ENCODE measurements at regions not wholly inside any gene's neighbourhood (a gene's known extent, or its start where the extent isn't known, plus 50 kb on each side); places are given as distances from the start of the nearest gene placed in this dataset.

DNA sequence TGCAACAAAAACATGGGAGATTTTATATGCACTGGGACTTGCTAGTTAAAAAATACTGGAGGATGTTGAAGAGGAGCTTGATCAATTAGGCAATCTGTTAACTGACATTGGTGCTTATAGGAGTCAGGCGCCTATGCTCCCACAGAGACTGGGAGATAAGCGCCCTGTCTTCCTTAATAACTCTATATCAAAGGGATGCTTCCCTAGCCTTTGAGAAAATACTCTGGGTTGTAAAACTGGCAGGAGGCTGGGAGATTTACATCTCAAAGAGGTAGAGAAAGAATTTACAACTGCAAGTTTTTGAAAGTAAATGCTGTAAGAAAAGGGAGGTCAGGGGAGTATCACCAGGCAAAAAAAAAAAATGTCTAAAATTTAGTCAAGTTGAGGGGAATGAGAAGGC, 325.4 kb downstream of the PCDH10 start:
- no peak for TF ChIP-seq POLR2A (IDR thresholded peaks at IDR 0.05)
- no peak for TF ChIP-seq POLR2AphosphoS5 (IDR thresholded peaks at IDR 0.05)
- TF ChIP-seq, protein P1, sequence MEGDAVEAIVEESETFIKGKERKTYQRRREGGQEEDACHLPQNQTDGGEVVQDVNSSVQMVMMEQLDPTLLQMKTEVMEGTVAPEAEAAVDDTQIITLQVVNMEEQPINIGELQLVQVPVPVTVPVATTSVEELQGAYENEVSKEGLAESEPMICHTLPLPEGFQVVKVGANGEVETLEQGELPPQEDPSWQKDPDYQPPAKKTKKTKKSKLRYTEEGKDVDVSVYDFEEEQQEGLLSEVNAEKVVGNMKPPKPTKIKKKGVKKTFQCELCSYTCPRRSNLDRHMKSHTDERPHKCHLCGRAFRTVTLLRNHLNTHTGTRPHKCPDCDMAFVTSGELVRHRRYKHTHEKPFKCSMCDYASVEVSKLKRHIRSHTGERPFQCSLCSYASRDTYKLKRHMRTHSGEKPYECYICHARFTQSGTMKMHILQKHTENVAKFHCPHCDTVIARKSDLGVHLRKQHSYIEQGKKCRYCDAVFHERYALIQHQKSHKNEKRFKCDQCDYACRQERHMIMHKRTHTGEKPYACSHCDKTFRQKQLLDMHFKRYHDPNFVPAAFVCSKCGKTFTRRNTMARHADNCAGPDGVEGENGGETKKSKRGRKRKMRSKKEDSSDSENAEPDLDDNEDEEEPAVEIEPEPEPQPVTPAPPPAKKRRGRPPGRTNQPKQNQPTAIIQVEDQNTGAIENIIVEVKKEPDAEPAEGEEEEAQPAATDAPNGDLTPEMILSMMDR (IDR thresholded peaks at IDR 0.05), result no peak
- no peak for TF ChIP-seq EP300 (IDR thresholded peaks at IDR 0.05)

All from sigmoid colon (tissue), 4 donors.